Activated CD4-positive, alpha-beta memory T cell treated with anti-CD3 and anti-CD28 coated beads, Interleukin-2, amount 10 ng/mL, durations not matched to agents 7 days and 5 days (primary cell): ENCODE measurements at regions not wholly inside any gene's neighbourhood (a gene's known extent, or its start where the extent isn't known, plus 50 kb on each side); places are given as distances from the start of the nearest gene placed in this dataset.

ENCODE experiments used
- CTCF ChIA-PET: fragments of 350-600 bp; sonication (Branson Sonifier 250); formaldehyde crosslinking; loops from one replicate; lab custom pipeline; 2021; ENCODE audit warnings: antibody characterized with exemption, inconsistent platforms; lab: Charles Lee
- POLR2A ChIA-PET: fragments of 350-600 bp; sonication (Branson Sonifier 250); formaldehyde crosslinking; loops from one replicate; lab custom pipeline; 2021; ENCODE audit warnings: antibody characterized with exemption; lab: Charles Lee
- DNase-seq: peaks from one replicate; pipeline ENCODE4 v3.0.0-alpha.2; 2020
- H3K27ac Mint-ChIP-seq: one replicate; pipeline ENCODE4 v1.8.0; 2021; ENCODE audit warnings: mild to moderate bottlenecking, mixed read lengths
- H3K27me3 Mint-ChIP-seq: one replicate; pipeline ENCODE4 v1.8.0; 2021; ENCODE audit warnings: mixed read lengths
- H3K36me3 Mint-ChIP-seq: one replicate; pipeline ENCODE4 v1.8.0; 2021; ENCODE audit warnings: low read depth, mixed read lengths
- H3K4me1 Mint-ChIP-seq: one replicate; pipeline ENCODE4 v1.8.0; 2021; ENCODE audit warnings: mixed read lengths
- H3K4me3 Mint-ChIP-seq: one replicate; pipeline ENCODE4 v1.8.0; 2021; ENCODE audit warnings: mild to moderate bottlenecking, mixed read lengths
- H3K9me3 Mint-ChIP-seq: one replicate; pipeline ENCODE4 v1.8.0; 2021; ENCODE audit warnings: mixed read lengths

- no peaks in the 10 kb centered on the region for H3K36me3 Mint-ChIP-seq
- H3K27me3 Mint-ChIP-seq, result no peaks in the 10 kb centered on the region
- no peak overlapping the region for H3K27ac Mint-ChIP-seq
- H3K9me3 Mint-ChIP-seq, result peaks cover 2% of the 10 kb centered on the region
- DNase-seq, result no peak
- CTCF ChIA-PET, result no interaction called here
- POLR2A ChIA-PET, result no interaction called here
- H3K4me3 Mint-ChIP-seq, result no peak overlapping the region
- no peaks in the 10 kb centered on the region for H3K4me1 Mint-ChIP-seq
Measured at GRCh38 chr18:31258789-31259188, 59.2 kb upstream of the DSG1 start.

GRCh38 chr18:31261792-31262582, 56.0 kb upstream of the DSG1 start:
- Mint-ChIP-seq H3K9me3 (no peaks in the 10 kb centered on the region), H3K4me1 (no peaks in the 10 kb centered on the region), H3K4me3 (no peak overlapping the region), H3K36me3 (no peaks in the 10 kb centered on the region), H3K27me3 (no peaks in the 10 kb centered on the region), H3K27ac (no peak overlapping the region)
- DNase-seq, result no peak
- POLR2A ChIA-PET, result no interaction called here
- CTCF ChIA-PET, result no interaction called here

DNA sequence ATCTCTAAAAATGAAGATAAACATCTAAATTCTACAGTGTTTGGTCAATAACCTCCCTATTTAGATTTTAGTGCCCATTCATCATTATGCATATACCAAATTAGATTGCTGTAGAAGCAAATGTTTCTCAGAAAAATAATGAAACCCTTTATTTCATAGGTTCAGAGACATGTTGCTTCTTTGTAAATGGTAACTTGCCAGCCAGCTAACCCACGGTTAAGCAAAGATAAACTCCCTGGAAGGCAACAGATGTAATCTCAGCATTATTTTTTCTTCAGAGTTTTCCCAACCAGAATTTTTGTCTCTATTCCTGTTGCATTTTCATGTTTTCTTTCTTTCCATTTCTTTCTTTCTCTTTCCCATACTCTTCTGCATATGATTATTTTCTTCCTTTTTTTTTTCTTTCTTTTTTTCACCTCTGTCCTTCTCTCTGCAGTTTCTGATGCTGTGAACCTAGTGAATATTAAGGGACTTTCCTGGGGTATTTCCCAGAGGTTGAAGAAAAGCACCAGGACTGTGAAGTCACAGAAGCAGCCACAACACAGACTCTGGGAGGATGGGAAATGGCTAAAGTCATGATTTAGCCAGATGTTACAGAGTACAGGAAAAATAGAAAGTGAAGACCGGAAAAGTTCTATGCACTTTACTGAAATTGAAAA, 50.0 kb upstream of the DSG1 start:
- ChIA-PET POLR2A (no interaction called here), CTCF (no interaction called here)
- DNase-seq, result no peak
- H3K4me3 Mint-ChIP-seq, result no peak overlapping the region
- peaks cover 2% of the 10 kb centered on the region for H3K9me3 Mint-ChIP-seq
- H3K27ac Mint-ChIP-seq, result no peak overlapping the region
- no peaks in the 10 kb centered on the region for H3K27me3 Mint-ChIP-seq
- H3K4me1 Mint-ChIP-seq, result no peaks in the 10 kb centered on the region
- H3K36me3 Mint-ChIP-seq, result no peaks in the 10 kb centered on the region
